Fibroblast of mammary gland (primary cell): ENCODE measurements at regions not wholly inside any gene's neighbourhood (a gene's known extent, or its start where the extent isn't known, plus 50 kb on each side); places are given as distances from the start of the nearest gene placed in this dataset.

Experiments used
- DNase-seq: peaks from one replicate; pipeline ENCODE4 v3.0.0-alpha.2; 2010; ENCODE audit warnings: low read depth
- H3K4me3 ChIP-seq: 2 replicates; pipeline ENCODE4 v1.5.1; 2011; ENCODE audit warnings: low read depth, mild to moderate bottlenecking, low read length, moderate library complexity; ENCODE audit not compliant: control insufficient read depth
- CTCF ChIP-seq: conservative IDR thresholded peaks from 2 replicates; pipeline ENCODE4 v1.5.1; 2011; ENCODE audit warnings: low read depth, low read length, inconsistent platforms; ENCODE audit not compliant: control insufficient read depth, insufficient read depth

- no peak for TF ChIP-seq CTCF
- no peak for DNase-seq
- H3K4me3 ChIP-seq = no peak overlapping the region
These were observed 90.5 kb downstream of the ACTL7B start for GRCh38 chr9:108765265-108765664.

GRCh38 chr9:108762348-108763055, 93.3 kb downstream of the ACTL7B start:
- no peak overlapping the region for H3K4me3 ChIP-seq
- DNase-seq = no peak
- TF ChIP-seq CTCF = no peak

- TF ChIP-seq CTCF = peak; percentile 81
These were observed 94.0 kb downstream of the ACTL7B start for GRCh38 chr9:108761655-108762347.

GRCh38 chr9:108760841-108761240, 94.9 kb downstream of the ACTL7B start:
- TF ChIP-seq CTCF = no peak
- peak; percentile 36 for DNase-seq
- H3K4me3 ChIP-seq = no peak overlapping the region

More at GRCh38 chr9:108761655-108762347, 94.0 kb downstream of the ACTL7B start:
- DNase-seq = peak; percentile 67
- no peak overlapping the region for H3K4me3 ChIP-seq

- H3K4me3 ChIP-seq = no peak overlapping the region
- no peak for TF ChIP-seq CTCF
- no peak for DNase-seq
These were observed 96.0 kb downstream of the ACTL7B start for GRCh38 chr9:108759835-108760234.

- no peak for TF ChIP-seq CTCF
- DNase-seq = no peak
- no peak overlapping the region for H3K4me3 ChIP-seq
These were observed 96.4 kb downstream of the ACTL7B start for GRCh38 chr9:108759399-108759798.
